ENCODE measurements at regions not wholly inside any gene's neighbourhood (a gene's known extent, or its start where the extent isn't known, plus 50 kb on each side); places are given as distances from the start of the nearest gene placed in this dataset.
"Not testable (repeated sequence)": the region's sequence is repeated elsewhere in the genome, so short reads cannot be mapped to it uniquely, and the experiment has no call there.

GRCh38 chr5:104915226-104915625, 1352.6 kb upstream of the NUDT12 start:
- no peak overlapping the region for H2AFZ ChIP-seq (ENCODE audit: low read depth, low read length)
- no peak overlapping the region for H3K4me3 ChIP-seq (ENCODE audit: low read length)
- no peaks in the 10 kb centered on the region for H3K27me3 ChIP-seq (ENCODE audit: insufficient read depth, low read length)
- peaks cover 7% of the 10 kb centered on the region for H3K4me1 ChIP-seq (ENCODE audit: insufficient read depth, low read length)
- no peaks in the 10 kb centered on the region for H3K36me3 ChIP-seq (ENCODE audit: insufficient read depth, low read length)
- no peaks in the 10 kb centered on the region for H3K9me3 ChIP-seq (ENCODE audit: low read length)

- no peaks in the 10 kb centered on the region for H3K9me3 ChIP-seq (ENCODE audit: low read length)
These were observed 1352.0 kb upstream of the NUDT12 start for GRCh38 chr5:104914536-104915070.

GRCh38 chr5:104913841-104914281, 1351.3 kb upstream of the NUDT12 start:
- Histone ChIP-seq H3K9me3 (ENCODE audit: low read length) (no peaks in the 10 kb centered on the region), H3K27me3 (ENCODE audit: insufficient read depth, low read length) (no peaks in the 10 kb centered on the region), H3K4me1 (ENCODE audit: insufficient read depth, low read length) (peaks cover 7% of the 10 kb centered on the region), H3K4me3 (ENCODE audit: low read length) (no peak overlapping the region), H3K36me3 (ENCODE audit: insufficient read depth, low read length) (no peaks in the 10 kb centered on the region), H2AFZ (ENCODE audit: low read depth, low read length) (no peak overlapping the region)

More at GRCh38 chr5:104914536-104915070, 1352.0 kb upstream of the NUDT12 start:
- Histone ChIP-seq H2AFZ (ENCODE audit: low read depth, low read length) (no peak overlapping the region), H3K4me3 (ENCODE audit: low read length) (no peak overlapping the region), H3K4me1 (ENCODE audit: insufficient read depth, low read length) (peaks cover 7% of the 10 kb centered on the region), H3K36me3 (ENCODE audit: insufficient read depth, low read length) (no peaks in the 10 kb centered on the region), H3K27me3 (ENCODE audit: insufficient read depth, low read length) (no peaks in the 10 kb centered on the region)

- Histone ChIP-seq H3K9me3 (ENCODE audit: low read length) (no peaks in the 10 kb centered on the region), H3K27me3 (ENCODE audit: insufficient read depth, low read length) (no peaks in the 10 kb centered on the region), H2AFZ (ENCODE audit: low read depth, low read length) (no peak overlapping the region), H3K4me1 (ENCODE audit: insufficient read depth, low read length) (peaks cover 4% of the 10 kb centered on the region), H3K4me3 (ENCODE audit: low read length) (no peak overlapping the region), H3K36me3 (ENCODE audit: insufficient read depth, low read length) (no peaks in the 10 kb centered on the region)
These were observed 1347.2 kb upstream of the NUDT12 start for GRCh38 chr5:104909803-104910202.

GRCh38 chr5:104904561-104904960, 1342.0 kb upstream of the NUDT12 start:
- H3K36me3 ChIP-seq (ENCODE audit: insufficient read depth, low read length): no peaks in the 10 kb centered on the region
- no peak overlapping the region for H2AFZ ChIP-seq (ENCODE audit: low read depth, low read length)
- H3K4me3 ChIP-seq (ENCODE audit: low read length): no peak overlapping the region
- peaks cover 6% of the 10 kb centered on the region for H3K4me1 ChIP-seq (ENCODE audit: insufficient read depth, low read length)
- H3K9me3 ChIP-seq (ENCODE audit: low read length): no peaks in the 10 kb centered on the region
- H3K27me3 ChIP-seq (ENCODE audit: insufficient read depth, low read length): no peaks in the 10 kb centered on the region

- Histone ChIP-seq H3K9me3 (ENCODE audit: low read length) (no peaks in the 10 kb centered on the region), H2AFZ (ENCODE audit: low read depth, low read length) (no peak overlapping the region), H3K4me3 (ENCODE audit: low read length) (no peak overlapping the region), H3K27me3 (ENCODE audit: insufficient read depth, low read length) (no peaks in the 10 kb centered on the region), H3K4me1 (ENCODE audit: insufficient read depth, low read length) (peaks cover 6% of the 10 kb centered on the region), H3K36me3 (ENCODE audit: insufficient read depth, low read length) (no peaks in the 10 kb centered on the region)
These were observed 1341.4 kb upstream of the NUDT12 start for GRCh38 chr5:104903941-104904340.

GRCh38 chr5:104891596-104891995, 1329.0 kb upstream of the NUDT12 start:
- no peaks in the 10 kb centered on the region for H3K27me3 ChIP-seq (ENCODE audit: insufficient read depth, low read length)
- H3K4me1 ChIP-seq (ENCODE audit: insufficient read depth, low read length): no peaks in the 10 kb centered on the region
- no peaks in the 10 kb centered on the region for H3K9me3 ChIP-seq (ENCODE audit: low read length)
- H2AFZ ChIP-seq (ENCODE audit: low read depth, low read length): no peak overlapping the region
- no peak overlapping the region for H3K4me3 ChIP-seq (ENCODE audit: low read length)
- H3K36me3 ChIP-seq (ENCODE audit: insufficient read depth, low read length): no peaks in the 10 kb centered on the region

- no peaks in the 10 kb centered on the region for H3K36me3 ChIP-seq (ENCODE audit: insufficient read depth, low read length)
These were observed 1328.2 kb upstream of the NUDT12 start for GRCh38 chr5:104890767-104891166.

GRCh38 chr5:104859437-104859836, 1296.8 kb upstream of the NUDT12 start:
- Histone ChIP-seq H3K27me3 (ENCODE audit: insufficient read depth, low read length) (no peaks in the 10 kb centered on the region), H3K9me3 (ENCODE audit: low read length) (no peaks in the 10 kb centered on the region), H3K4me3 (ENCODE audit: low read length) (no peak overlapping the region), H2AFZ (ENCODE audit: low read depth, low read length) (no peak overlapping the region), H3K4me1 (ENCODE audit: insufficient read depth, low read length) (no peaks in the 10 kb centered on the region), H3K36me3 (ENCODE audit: insufficient read depth, low read length) (no peaks in the 10 kb centered on the region)

More at GRCh38 chr5:104890767-104891166, 1328.2 kb upstream of the NUDT12 start:
- Histone ChIP-seq H3K9me3 (ENCODE audit: low read length) (no peaks in the 10 kb centered on the region), H3K27me3 (ENCODE audit: insufficient read depth, low read length) (no peaks in the 10 kb centered on the region), H3K4me1 (ENCODE audit: insufficient read depth, low read length) (no peaks in the 10 kb centered on the region), H2AFZ (ENCODE audit: low read depth, low read length) (no peak overlapping the region), H3K4me3 (ENCODE audit: low read length) (no peak overlapping the region)

GRCh38 chr5:104852099-104852498, 1289.5 kb upstream of the NUDT12 start:
- not testable (repeated sequence) for H3K9me3 ChIP-seq (ENCODE audit: low read length); H3K36me3 ChIP-seq (ENCODE audit: insufficient read depth, low read length); H2AFZ ChIP-seq (ENCODE audit: low read depth, low read length); H3K27me3 ChIP-seq (ENCODE audit: insufficient read depth, low read length); H3K4me3 ChIP-seq (ENCODE audit: low read length); H3K4me1 ChIP-seq (ENCODE audit: insufficient read depth, low read length)

GRCh38 chr5:104845541-104845940, 1283.0 kb upstream of the NUDT12 start:
- Histone ChIP-seq H2AFZ (ENCODE audit: low read depth, low read length) (no peak overlapping the region), H3K4me1 (ENCODE audit: insufficient read depth, low read length) (no peaks in the 10 kb centered on the region), H3K9me3 (ENCODE audit: low read length) (no peaks in the 10 kb centered on the region), H3K36me3 (ENCODE audit: insufficient read depth, low read length) (no peaks in the 10 kb centered on the region), H3K27me3 (ENCODE audit: insufficient read depth, low read length) (no peaks in the 10 kb centered on the region), H3K4me3 (ENCODE audit: low read length) (no peak overlapping the region)

GRCh38 chr5:104843822-104844221, 1281.2 kb upstream of the NUDT12 start:
- no peak overlapping the region for H2AFZ ChIP-seq (ENCODE audit: low read depth, low read length)
- H3K4me1 ChIP-seq (ENCODE audit: insufficient read depth, low read length): peaks cover 6% of the 10 kb centered on the region
- H3K36me3 ChIP-seq (ENCODE audit: insufficient read depth, low read length): no peaks in the 10 kb centered on the region
- H3K4me3 ChIP-seq (ENCODE audit: low read length): no peak overlapping the region
- no peaks in the 10 kb centered on the region for H3K27me3 ChIP-seq (ENCODE audit: insufficient read depth, low read length)
- no peaks in the 10 kb centered on the region for H3K9me3 ChIP-seq (ENCODE audit: low read length)

GRCh38 chr5:104840284-104840683, 1277.7 kb upstream of the NUDT12 start:
- Histone ChIP-seq H3K4me1 (ENCODE audit: insufficient read depth, low read length) (peaks cover 6% of the 10 kb centered on the region), H3K27me3 (ENCODE audit: insufficient read depth, low read length) (no peaks in the 10 kb centered on the region), H3K9me3 (ENCODE audit: low read length) (no peaks in the 10 kb centered on the region), H3K36me3 (ENCODE audit: insufficient read depth, low read length) (no peaks in the 10 kb centered on the region), H2AFZ (ENCODE audit: low read depth, low read length) (no peak overlapping the region), H3K4me3 (ENCODE audit: low read length) (no peak overlapping the region)

GRCh38 chr5:104831515-104831914, 1268.9 kb upstream of the NUDT12 start:
- not testable (repeated sequence) for H3K4me1 ChIP-seq (ENCODE audit: insufficient read depth, low read length); H3K36me3 ChIP-seq (ENCODE audit: insufficient read depth, low read length); H2AFZ ChIP-seq (ENCODE audit: low read depth, low read length); H3K27me3 ChIP-seq (ENCODE audit: insufficient read depth, low read length); H3K4me3 ChIP-seq (ENCODE audit: low read length); H3K9me3 ChIP-seq (ENCODE audit: low read length)

All from neuron (in vitro differentiated cells).